ENCODE measurements at regions not wholly inside any gene's neighbourhood (a gene's known extent, or its start where the extent isn't known, plus 50 kb on each side); places are given as distances from the start of the nearest gene placed in this dataset.

GRCh38 chr7:149369497-149369896 is 91.4 kb downstream of the ZNF777 start:
- TF ChIP-seq TEAD4 (IDR thresholded peaks at IDR 0.05) (peak; percentile 60), EP300 (IDR thresholded peaks at IDR 0.05; ENCODE audit: borderline replicate concordance) (no peak), RAD21 (IDR thresholded peaks at IDR 0.05; ENCODE audit: low read depth) (no peak), REST (IDR thresholded peaks at IDR 0.05; ENCODE audit: low read depth) (no peak)

Data from Ishikawa (cell line).